GM12865 (cell line): ENCODE measurements at regions not wholly inside any gene's neighbourhood (a gene's known extent, or its start where the extent isn't known, plus 50 kb on each side); places are given as distances from the start of the nearest gene placed in this dataset.

ENCODE experiments used
- DNase-seq: peaks from one replicate; pipeline ENCODE4 v3.0.0; 2010; ENCODE audit warnings: low read depth
- H3K4me3 ChIP-seq: 2 replicates; pipeline ENCODE4 v1.5.1; 2011; ENCODE audit warnings: mild to moderate bottlenecking, low read depth, low read length, control low read depth
- TF ChIP-seq, protein P1 (sequence below): IDR thresholded peaks from 2 replicates; pipeline ENCODE4 v1.5.1; 2011; ENCODE audit warnings: low read length, control low read depth, low read depth, inconsistent platforms; ENCODE audit not compliant: insufficient read depth; ENCODE audit errors: missing control alignments

DNA sequence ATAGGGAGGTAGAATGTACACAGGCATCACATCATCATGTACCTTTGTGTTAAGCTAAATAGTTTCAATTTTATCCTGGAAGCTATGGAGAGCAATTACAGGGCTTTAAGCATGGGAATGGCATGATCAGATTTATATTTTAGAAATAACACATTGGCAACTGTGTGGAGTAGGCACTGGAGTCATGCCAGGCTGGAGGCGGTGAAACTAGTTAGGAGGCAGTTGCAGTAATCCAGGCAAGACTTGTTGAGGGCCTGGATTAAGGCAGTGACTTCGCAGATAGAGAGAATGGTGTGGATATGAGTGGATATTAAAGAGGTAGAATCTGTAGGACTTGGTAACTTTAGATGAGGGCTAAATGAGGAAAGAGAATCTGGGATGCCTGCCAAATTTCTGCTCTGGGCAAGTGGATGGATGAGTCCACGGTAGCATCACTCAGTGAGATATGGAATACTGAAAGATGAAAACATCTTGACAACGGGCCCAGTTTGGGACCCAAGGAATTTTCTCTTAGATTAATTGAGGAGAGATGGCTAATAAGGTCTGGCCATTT lies 506.2 kb downstream of the FGF9 start:
- TF ChIP-seq, protein P1, sequence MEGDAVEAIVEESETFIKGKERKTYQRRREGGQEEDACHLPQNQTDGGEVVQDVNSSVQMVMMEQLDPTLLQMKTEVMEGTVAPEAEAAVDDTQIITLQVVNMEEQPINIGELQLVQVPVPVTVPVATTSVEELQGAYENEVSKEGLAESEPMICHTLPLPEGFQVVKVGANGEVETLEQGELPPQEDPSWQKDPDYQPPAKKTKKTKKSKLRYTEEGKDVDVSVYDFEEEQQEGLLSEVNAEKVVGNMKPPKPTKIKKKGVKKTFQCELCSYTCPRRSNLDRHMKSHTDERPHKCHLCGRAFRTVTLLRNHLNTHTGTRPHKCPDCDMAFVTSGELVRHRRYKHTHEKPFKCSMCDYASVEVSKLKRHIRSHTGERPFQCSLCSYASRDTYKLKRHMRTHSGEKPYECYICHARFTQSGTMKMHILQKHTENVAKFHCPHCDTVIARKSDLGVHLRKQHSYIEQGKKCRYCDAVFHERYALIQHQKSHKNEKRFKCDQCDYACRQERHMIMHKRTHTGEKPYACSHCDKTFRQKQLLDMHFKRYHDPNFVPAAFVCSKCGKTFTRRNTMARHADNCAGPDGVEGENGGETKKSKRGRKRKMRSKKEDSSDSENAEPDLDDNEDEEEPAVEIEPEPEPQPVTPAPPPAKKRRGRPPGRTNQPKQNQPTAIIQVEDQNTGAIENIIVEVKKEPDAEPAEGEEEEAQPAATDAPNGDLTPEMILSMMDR: no peak
- DNase-seq: no peak
- no peak overlapping the region for H3K4me3 ChIP-seq

DNA sequence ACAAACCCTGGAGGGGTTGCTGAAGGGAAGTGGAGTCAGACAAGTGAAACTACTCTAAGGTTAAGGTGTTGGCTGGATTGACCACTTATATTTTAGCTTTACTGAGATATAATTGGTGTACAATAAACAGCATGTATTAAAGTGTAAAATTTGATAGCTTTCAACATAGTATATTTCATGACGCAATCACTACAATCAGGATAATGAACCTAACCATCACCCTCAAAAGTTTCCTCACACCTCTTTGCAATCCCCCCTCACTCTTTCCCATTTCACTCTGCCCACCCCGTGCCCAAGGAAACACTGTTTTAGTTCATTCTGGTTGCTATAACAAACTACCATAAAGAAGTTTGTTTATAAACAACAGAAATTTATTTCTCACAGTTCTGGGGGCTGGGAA lies 508.0 kb downstream of the FGF9 start:
- no peak overlapping the region for H3K4me3 ChIP-seq
- no peak for DNase-seq
- TF ChIP-seq, protein P1: no peak

DNA sequence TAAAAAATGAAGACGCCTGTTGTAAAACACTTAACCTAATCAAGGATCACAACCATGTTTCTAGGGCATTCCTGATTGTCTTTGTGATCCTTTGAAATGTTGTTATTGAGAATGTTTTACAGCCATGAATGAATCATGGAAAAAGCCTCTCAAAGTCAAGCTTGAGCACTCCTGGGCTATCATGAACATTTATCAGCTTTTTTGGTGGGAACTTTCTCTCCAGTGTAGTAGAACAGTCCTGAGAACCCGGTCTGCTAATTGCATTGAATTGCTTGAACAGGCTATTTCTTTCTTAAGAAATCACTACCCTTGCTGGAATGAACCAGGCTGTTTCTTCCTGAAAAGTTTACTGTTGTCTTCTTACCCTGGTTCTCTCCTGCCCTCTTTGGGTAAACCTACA lies 516.5 kb downstream of the FGF9 start:
- no peak overlapping the region for H3K4me3 ChIP-seq
- no peak for DNase-seq
- TF ChIP-seq, protein P1: no peak

DNA sequence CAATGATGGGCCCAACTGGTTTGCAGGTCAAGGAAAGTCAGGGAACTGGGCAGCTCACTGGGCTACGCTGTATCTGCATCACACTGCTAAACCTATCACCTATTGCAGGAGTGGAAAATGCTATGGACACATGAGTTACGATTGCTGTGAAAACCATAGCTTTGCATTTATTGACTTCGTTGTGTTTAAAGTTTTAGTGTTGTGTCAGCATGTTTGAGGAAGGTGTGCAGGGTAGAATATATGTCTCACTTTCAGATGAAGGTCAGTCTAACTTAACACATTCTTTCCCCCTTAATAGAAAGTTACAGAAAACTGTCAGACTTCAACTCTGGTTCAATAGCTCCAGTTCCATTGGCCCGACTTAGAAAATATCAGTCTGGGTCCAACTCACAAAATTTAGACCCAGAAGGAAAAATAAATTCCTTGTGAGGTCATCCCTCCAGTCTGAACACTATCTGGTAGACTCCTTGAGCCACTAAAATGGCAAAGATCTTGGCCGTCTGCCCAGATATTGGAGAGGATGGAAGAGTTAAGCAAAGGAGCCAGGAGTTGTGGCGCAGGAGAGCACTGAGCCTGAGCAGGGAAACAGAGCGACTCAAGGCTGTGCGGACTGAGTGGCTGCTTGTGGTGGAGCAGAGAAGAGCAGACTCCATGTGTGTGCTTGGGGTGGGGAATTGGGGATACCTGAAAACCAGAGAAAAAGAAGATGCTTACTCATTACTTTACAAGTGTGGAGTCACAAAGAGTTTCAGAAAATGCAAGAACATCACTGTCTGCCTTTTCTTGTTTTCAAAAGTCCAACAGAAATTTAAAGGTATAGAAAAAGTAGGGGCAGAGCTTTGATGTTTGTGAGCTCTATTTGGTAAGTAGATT lies 518.5 kb downstream of the FGF9 start:
- TF ChIP-seq, protein P1: no peak
- no peak for DNase-seq
- no peak overlapping the region for H3K4me3 ChIP-seq

DNA sequence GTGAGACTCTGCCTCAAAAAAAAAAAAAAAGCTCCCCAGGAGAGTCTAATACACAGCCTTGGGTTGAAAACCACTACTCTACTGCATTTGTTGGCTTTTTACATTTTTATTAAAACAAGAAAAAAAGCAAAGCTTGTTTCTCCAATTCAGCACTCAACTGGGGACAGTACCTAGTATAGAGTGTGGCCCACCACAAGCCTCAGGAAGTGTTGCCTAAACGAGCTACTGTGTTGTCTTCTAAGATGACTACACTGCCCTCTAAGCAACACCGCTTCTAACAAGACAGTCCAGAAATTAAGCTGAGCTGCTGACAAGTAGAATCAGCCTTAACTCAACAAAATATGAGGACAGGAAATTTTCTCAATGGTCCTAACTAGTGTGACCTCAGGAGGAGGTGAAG lies 522.2 kb downstream of the FGF9 start:
- TF ChIP-seq, protein P1: no peak
- no peak overlapping the region for H3K4me3 ChIP-seq
- DNase-seq: peak; percentile 9

DNA sequence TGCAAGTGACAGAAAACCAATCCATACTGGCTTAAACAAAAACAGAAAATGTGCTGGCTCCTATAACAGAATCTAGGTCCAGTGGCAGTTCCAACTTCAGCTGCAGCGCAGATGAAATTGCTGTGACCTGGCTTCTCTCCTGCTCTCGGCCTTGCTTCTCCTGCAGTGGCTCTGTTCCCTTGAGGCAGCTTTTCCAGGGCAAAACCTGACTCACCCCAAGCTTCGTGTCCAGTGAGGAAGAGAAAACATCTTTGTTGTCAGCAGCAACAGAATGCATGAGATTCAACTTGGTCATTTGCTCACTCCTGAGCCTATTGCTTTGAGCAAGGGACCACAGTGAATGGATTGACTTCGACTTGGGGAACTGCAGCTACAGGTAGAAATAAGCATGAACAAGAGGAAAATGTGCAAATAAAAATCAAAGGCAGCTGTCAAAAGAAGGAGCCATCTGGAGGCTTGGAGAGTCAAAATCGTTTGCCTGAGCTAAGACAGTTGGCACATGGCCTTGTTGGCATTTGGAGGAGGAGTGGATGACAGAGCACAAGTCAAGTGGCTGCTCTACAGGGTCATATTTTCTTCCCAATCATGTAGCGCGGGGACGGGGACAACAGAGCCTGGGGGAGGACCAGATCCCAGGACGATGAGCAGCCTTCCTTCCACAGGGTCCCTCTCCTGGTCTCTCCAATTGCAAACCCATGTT lies 523.4 kb downstream of the FGF9 start:
- no peak overlapping the region for H3K4me3 ChIP-seq
- TF ChIP-seq, protein P1: no peak
- no peak for DNase-seq
